ENCODE measurements at regions not wholly inside any gene's neighbourhood (a gene's known extent, or its start where the extent isn't known, plus 50 kb on each side); places are given as distances from the start of the nearest gene placed in this dataset.

- TF ChIP-seq CTCF (conservative IDR thresholded peaks at IDR 0.05; ENCODE audit: low read depth, low read length) (no peak), EZH2 (IDR thresholded peaks at IDR 0.05; ENCODE audit: low read length, unreplicated experiment) (no peak), EZH2phosphoT487 (IDR thresholded peaks at IDR 0.05; ENCODE audit: borderline replicate concordance, low read length) (no peak)
These were observed 393.8 kb downstream of the SLITRK6 start for GRCh38 chr13:85405316-85405897.
